CD14-positive monocyte (primary cell): ENCODE measurements at regions not wholly inside any gene's neighbourhood (a gene's known extent, or its start where the extent isn't known, plus 50 kb on each side); places are given as distances from the start of the nearest gene placed in this dataset.

Experiments used
- DNase-seq, 3 donors: peaks; one replicate each; pipeline ENCODE4 v3.0.0-alpha.2; 2011 to 2022
- H2AFZ ChIP-seq: 2 replicates; pipeline ENCODE4 v1.6.0; 2012; ENCODE audit warnings: mild to moderate bottlenecking, low read depth, low read length, inconsistent platforms; ENCODE audit not compliant: insufficient read depth, poor library complexity, severe bottlenecking
- H3K27ac ChIP-seq, 2 donors: 1 replicate in 1 of 2; 2 replicates in 1 of 2; pipeline ENCODE4 v1.5.1; 2012 to 2013; ENCODE audit warnings: low read length in 2 of 2, control low read depth in 1 of 2, inconsistent platforms in 1 of 2, low read depth in 1 of 2, mild to moderate bottlenecking in 1 of 2
- H3K27me3 ChIP-seq, 2 donors: one replicate each; pipeline versions ENCODE4 v1.6.0 to v1.6.1; 2011 to 2013; ENCODE audit warnings: low read length in 2 of 2; ENCODE audit not compliant: control insufficient read depth in 2 of 2, insufficient read depth in 2 of 2
- H3K36me3 ChIP-seq, 2 donors: replicated peaks in 1 of 2; 1 replicate in 1 of 2; 2 replicates in 1 of 2; pipeline versions ENCODE4 v1.5.1 to v1.6.1; 2012 to 2013; ENCODE audit warnings: low read length in 2 of 2, control low read depth in 1 of 2, inconsistent platforms in 1 of 2, mild to moderate bottlenecking in 1 of 2; ENCODE audit not compliant: insufficient read depth in 2 of 2, control insufficient read depth in 1 of 2
- H3K4me1 ChIP-seq, 2 donors: 1 replicate in 1 of 2; 2 replicates in 1 of 2; pipeline versions ENCODE4 v1.5.1 to v1.6.1; 2012 to 2013; ENCODE audit warnings: low read length in 2 of 2, control low read depth in 1 of 2, inconsistent platforms in 1 of 2, mild to moderate bottlenecking in 1 of 2, moderate library complexity in 1 of 2; ENCODE audit not compliant: insufficient read depth in 2 of 2, control insufficient read depth in 1 of 2
- H3K4me2 ChIP-seq: replicated peaks from 2 replicates; pipeline ENCODE3; 2012; ENCODE audit warnings: low read length, moderate library complexity, mild to moderate bottlenecking; ENCODE audit not compliant: poor library complexity, severe bottlenecking; ENCODE audit errors: extremely low read depth
- H3K4me3 ChIP-seq, 3 experiments: fragments of 200-600 bp in 1 of 3; sonication (generic) in 1 of 3; replicated peaks in 1 of 3; 1 replicate in 2 of 3; 2 replicates in 1 of 3; pipeline ENCODE4 v1.5.1; 2011 to 2013; ENCODE audit warnings: low read length in 3 of 3, mild to moderate bottlenecking in 3 of 3, control low read depth in 2 of 3, low read depth in 2 of 3, inconsistent platforms in 1 of 3, moderate library complexity in 1 of 3
- H3K79me2 ChIP-seq: 2 replicates; pipeline ENCODE4 v1.6.0; 2012; ENCODE audit warnings: mild to moderate bottlenecking, control low read depth, inconsistent platforms, low read length, moderate library complexity; ENCODE audit not compliant: insufficient read depth
- H3K9ac ChIP-seq: 2 replicates; pipeline ENCODE4 v1.6.0; 2017; ENCODE audit warnings: low read length, mild to moderate bottlenecking; ENCODE audit not compliant: insufficient read depth, poor library complexity, severe bottlenecking
- H3K9me3 ChIP-seq, 2 donors: replicated peaks in 1 of 2; 1 replicate in 1 of 2; 2 replicates in 1 of 2; pipeline versions ENCODE4 v1.5.1 to v1.6.1; 2012 to 2013; ENCODE audit warnings: low read length in 2 of 2, control low read depth in 1 of 2; ENCODE audit not compliant: control insufficient read depth in 1 of 2, insufficient read depth in 1 of 2
- H4K20me1 ChIP-seq: 2 replicates; pipeline ENCODE4 v1.6.0; 2012; ENCODE audit warnings: mild to moderate bottlenecking, low read length, control low read depth, moderate library complexity; ENCODE audit not compliant: insufficient read depth
- H3K27ac Mint-ChIP-seq, 7 donors: one replicate each; pipeline ENCODE4 v1.8.0; 2020; ENCODE audit warnings: mild to moderate bottlenecking in 7 of 7, mixed read lengths in 7 of 7, moderate library complexity in 6 of 7, inconsistent platforms in 2 of 7
- H3K27me3 Mint-ChIP-seq, 3 donors: one replicate each; pipeline ENCODE4 v1.8.0; 2021 to 2022; ENCODE audit warnings: low read depth in 3 of 3, mild to moderate bottlenecking in 3 of 3, mixed read lengths in 3 of 3, moderate library complexity in 3 of 3, inconsistent platforms in 1 of 3
- H3K36me3 Mint-ChIP-seq, 2 donors: one replicate each; pipeline ENCODE4 v1.8.0; 2020; ENCODE audit warnings: mixed read lengths in 2 of 2, inconsistent platforms in 1 of 2, mild to moderate bottlenecking in 1 of 2
- H3K4me1 Mint-ChIP-seq: one replicate; pipeline ENCODE4 v1.8.0; 2020; ENCODE audit warnings: mild to moderate bottlenecking, mixed read lengths
- H3K4me3 Mint-ChIP-seq, 2 donors: one replicate each; pipeline ENCODE4 v1.8.0; 2020; ENCODE audit warnings: mild to moderate bottlenecking in 2 of 2, mixed read lengths in 2 of 2, moderate library complexity in 1 of 2
- H3K9me3 Mint-ChIP-seq, 7 donors: one replicate each; pipeline ENCODE4 v1.8.0; 2020 to 2022; ENCODE audit warnings: mixed read lengths in 7 of 7, mild to moderate bottlenecking in 6 of 7, moderate library complexity in 6 of 7, inconsistent platforms in 2 of 7
- CTCF ChIP-seq: fragments of 200-600 bp; IDR thresholded peaks from one replicate; pipeline ENCODE4 v1.8.0; 2022; ENCODE audit warnings: antibody characterized with exemption, mild to moderate bottlenecking
- WGBS: methylation state at CpG from one replicate; pipeline ENCODE4 v1.1.5; 2013; ENCODE audit warnings: missing lambda C conversion rate; ENCODE audit not compliant: insufficient coverage; 5-methylcytosine and 5-hydroxymethylcytosine counted together
- intact Hi-C, 2 donors: fragments of 100-400 bp; cut with micrococcal nuclease; formaldehyde crosslinking; loops; one replicate each; pipeline versions ENCODE4 v1.15.0 to v1.15.1; 2023

- WGBS, result 77% methylated on average over 2 of the region's 7 CpGs
- Mint-ChIP-seq H3K27me3 (peaks cover 5 to 13% (median 6%) of the 10 kb centered on the region in 3 donors), H3K36me3 (no peaks in the 10 kb centered on the region), H3K4me1 (no peaks in the 10 kb centered on the region), H3K4me3 (no peak overlapping the region), H3K27ac (no peak overlapping the region), H3K9me3 (peaks cover 0 to 3% (median 0%) of the 10 kb centered on the region in 7 donors)
- no peaks in the 10 kb centered on the region for H3K27me3 ChIP-seq
- intact Hi-C loops, result no loop called here
- peak in 2 of 3 donors; percentile 9 to 23 for DNase-seq
- no peak for TF ChIP-seq CTCF
- no peaks in the 10 kb centered on the region for H4K20me1 ChIP-seq
- no peaks in the 10 kb centered on the region for H3K9me3 ChIP-seq
- H3K9ac ChIP-seq, result no peak overlapping the region
- H3K4me1 ChIP-seq, result no peaks in the 10 kb centered on the region
- no peak overlapping the region for H2AFZ ChIP-seq
- H3K27ac ChIP-seq, result no peak overlapping the region
- no peaks in the 10 kb centered on the region for H3K36me3 ChIP-seq
- H3K79me2 ChIP-seq, result no peaks in the 10 kb centered on the region
- no peak overlapping the region for H3K4me3 ChIP-seq
- no peak overlapping the region for H3K4me2 ChIP-seq
These were observed 133.4 kb upstream of the PFKP start for GRCh38 chr10:2933924-2934323.

- no CpG with 5 or more reads among the region's 3 CpGs for WGBS
- Histone ChIP-seq H3K4me1 (no peaks in the 10 kb centered on the region), H3K79me2 (no peaks in the 10 kb centered on the region), H3K9me3 (no peaks in the 10 kb centered on the region), H3K36me3 (no peaks in the 10 kb centered on the region), H3K27me3 (no peaks in the 10 kb centered on the region), H2AFZ (no peak overlapping the region), H3K27ac (no peak overlapping the region), H3K4me3 (no peak overlapping the region), H4K20me1 (no peaks in the 10 kb centered on the region), H3K9ac (no peak overlapping the region), H3K4me2 (no peak overlapping the region)
- peak overlapping the region in 1 of 7 donors; percentile 3 for H3K27ac Mint-ChIP-seq
- intact Hi-C loops, result no loop called here
- H3K4me3 Mint-ChIP-seq, result no peak overlapping the region
- TF ChIP-seq CTCF, result no peak
- peaks cover 0 to 3% (median 0%) of the 10 kb centered on the region in 7 donors for H3K9me3 Mint-ChIP-seq
- H3K4me1 Mint-ChIP-seq, result no peaks in the 10 kb centered on the region
- H3K36me3 Mint-ChIP-seq, result no peaks in the 10 kb centered on the region
- H3K27me3 Mint-ChIP-seq, result peaks cover 5 to 13% (median 5%) of the 10 kb centered on the region in 3 donors
- no peak for DNase-seq
These were observed 133.8 kb upstream of the PFKP start for GRCh38 chr10:2933519-2933918.
